ENCODE measurements at regions not wholly inside any gene's neighbourhood (a gene's known extent, or its start where the extent isn't known, plus 50 kb on each side); places are given as distances from the start of the nearest gene placed in this dataset.

- H3K36me3 Mint-ChIP-seq, result no peaks in the 10 kb centered on the region
Observed at GRCh38 chr1:81287411-81288080, 513.2 kb upstream of the ADGRL2 start.

GRCh38 chr1:81270051-81270450, 530.7 kb upstream of the ADGRL2 start:
- no peak for DNase-seq

More at GRCh38 chr1:81287411-81288080, 513.2 kb upstream of the ADGRL2 start:
- no peaks in the 10 kb centered on the region for H3K27me3 ChIP-seq (ENCODE audit: control insufficient read depth in 2 of 2, insufficient read depth in 2 of 2, low read length in 2 of 2)
- H3K9ac ChIP-seq (ENCODE audit: insufficient read depth, low read length, poor library complexity, severe bottlenecking), result no peak overlapping the region
- intact Hi-C loops (cut with micrococcal nuclease), result no loop called here
- no CpG with 5 or more reads among the region's 2 CpGs for WGBS (ENCODE audit: insufficient coverage)
- no peaks in the 10 kb centered on the region for H3K4me1 ChIP-seq (ENCODE audit: control insufficient read depth in 1 of 2, insufficient read depth in 2 of 2, low read length in 2 of 2)
- Mint-ChIP-seq H3K4me3 (no peak overlapping the region), H3K4me1 (no peaks in the 10 kb centered on the region), H3K27ac (no peak overlapping the region), H3K27me3 (ENCODE audit: low read depth in 3 of 3) (no peaks in the 10 kb centered on the region), H3K9me3 (peaks cover 0 to 6% (median 5%) of the 10 kb centered on the region in 7 donors)
- no peaks in the 10 kb centered on the region for H4K20me1 ChIP-seq (ENCODE audit: insufficient read depth, low read length)
- no peak overlapping the region for H2AFZ ChIP-seq (ENCODE audit: insufficient read depth, low read depth, low read length, poor library complexity, severe bottlenecking)
- DNase-seq, result no peak
- no peak overlapping the region for H3K4me3 ChIP-seq (replicated peaks in 1 of 3; ENCODE audit: low read depth in 2 of 3, low read length in 3 of 3)
- H3K27ac ChIP-seq (ENCODE audit: low read depth in 1 of 2, low read length in 2 of 2), result no peak overlapping the region
- H3K9me3 ChIP-seq (replicated peaks in 1 of 2; ENCODE audit: control insufficient read depth in 1 of 2, insufficient read depth in 1 of 2, low read length in 2 of 2), result peaks cover 0 to 3% of the 10 kb centered on the region in 2 donors
- no peak for TF ChIP-seq CTCF (IDR thresholded peaks at IDR 0.05)
- H3K36me3 ChIP-seq (replicated peaks in 1 of 2; ENCODE audit: control insufficient read depth in 1 of 2, insufficient read depth in 2 of 2, low read length in 2 of 2), result no peaks in the 10 kb centered on the region
- no peak overlapping the region for H3K4me2 ChIP-seq (replicated peaks; ENCODE audit: extremely low read depth, low read length, poor library complexity, severe bottlenecking)
- H3K79me2 ChIP-seq (ENCODE audit: insufficient read depth, low read length), result no peaks in the 10 kb centered on the region

More at GRCh38 chr1:81270051-81270450, 530.7 kb upstream of the ADGRL2 start:
- Mint-ChIP-seq H3K27me3 (ENCODE audit: low read depth in 3 of 3) (no peaks in the 10 kb centered on the region), H3K4me1 (peaks cover under 1% of the 10 kb centered on the region), H3K36me3 (no peaks in the 10 kb centered on the region), H3K4me3 (no peak overlapping the region), H3K9me3 (peaks cover 0 to 2% (median 0%) of the 10 kb centered on the region in 7 donors), H3K27ac (no peak overlapping the region)
- no peak for TF ChIP-seq CTCF (IDR thresholded peaks at IDR 0.05)
- Histone ChIP-seq H4K20me1 (ENCODE audit: insufficient read depth, low read length) (no peaks in the 10 kb centered on the region), H3K4me2 (replicated peaks; ENCODE audit: extremely low read depth, low read length, poor library complexity, severe bottlenecking) (no peak overlapping the region), H3K4me1 (ENCODE audit: control insufficient read depth in 1 of 2, insufficient read depth in 2 of 2, low read length in 2 of 2) (no peaks in the 10 kb centered on the region), H3K27ac (ENCODE audit: low read depth in 1 of 2, low read length in 2 of 2) (no peak overlapping the region), H3K79me2 (ENCODE audit: insufficient read depth, low read length) (no peaks in the 10 kb centered on the region), H3K9me3 (replicated peaks in 1 of 2; ENCODE audit: control insufficient read depth in 1 of 2, insufficient read depth in 1 of 2, low read length in 2 of 2) (no peaks in the 10 kb centered on the region), H3K9ac (ENCODE audit: insufficient read depth, low read length, poor library complexity, severe bottlenecking) (no peak overlapping the region), H3K36me3 (replicated peaks in 1 of 2; ENCODE audit: control insufficient read depth in 1 of 2, insufficient read depth in 2 of 2, low read length in 2 of 2) (no peaks in the 10 kb centered on the region), H3K4me3 (replicated peaks in 1 of 3; ENCODE audit: low read depth in 2 of 3, low read length in 3 of 3) (no peak overlapping the region), H3K27me3 (ENCODE audit: control insufficient read depth in 2 of 2, insufficient read depth in 2 of 2, low read length in 2 of 2) (no peaks in the 10 kb centered on the region), H2AFZ (ENCODE audit: insufficient read depth, low read depth, low read length, poor library complexity, severe bottlenecking) (no peak overlapping the region)
- intact Hi-C loops (cut with micrococcal nuclease), result no loop called here
- no CpG with 5 or more reads among the region's 2 CpGs for WGBS (ENCODE audit: insufficient coverage)
